H9 (cell line): ENCODE measurements at regions not wholly inside any gene's neighbourhood (a gene's known extent, or its start where the extent isn't known, plus 50 kb on each side); places are given as distances from the start of the nearest gene placed in this dataset.

Experiments used
- DNase-seq: peaks from one replicate; pipeline ENCODE4 v3.0.0-alpha.2; 2017
- H2AFZ ChIP-seq: one replicate; pipeline ENCODE4 v1.6.1; 2013; ENCODE audit warnings: mild to moderate bottlenecking, low read length, control low read depth, moderate library complexity
- H2AK5ac ChIP-seq: 2 replicates; pipeline ENCODE4 v1.6.1; 2013; ENCODE audit warnings: low read length, control low read depth, mixed read lengths; ENCODE audit not compliant: insufficient read length
- H2BK120ac ChIP-seq: one replicate; pipeline ENCODE4 v1.6.1; 2013; ENCODE audit warnings: low read depth, mild to moderate bottlenecking, low read length, control low read depth, inconsistent platforms; ENCODE audit not compliant: poor library complexity, severe bottlenecking
- H2BK12ac ChIP-seq: 2 replicates; pipeline ENCODE4 v1.6.1; 2013; ENCODE audit warnings: low read length, control low read depth, mixed read lengths, low read depth; ENCODE audit not compliant: insufficient read length
- H2BK15ac ChIP-seq: 2 replicates; pipeline ENCODE4 v1.6.1; 2013; ENCODE audit warnings: low read depth, low read length, control low read depth
- H2BK20ac ChIP-seq: one replicate; pipeline ENCODE4 v1.6.1; 2013; ENCODE audit warnings: low read depth, mild to moderate bottlenecking, low read length, control low read depth, inconsistent platforms; ENCODE audit not compliant: poor library complexity, severe bottlenecking
- H2BK5ac ChIP-seq: 2 replicates; pipeline ENCODE4 v1.6.1; 2013; ENCODE audit warnings: low read length, control low read depth, mixed read lengths; ENCODE audit not compliant: insufficient read length
- H3K14ac ChIP-seq: 2 replicates; pipeline ENCODE4 v1.6.1; 2013; ENCODE audit warnings: low read length, control low read depth; ENCODE audit not compliant: insufficient read depth
- H3K18ac ChIP-seq: 2 replicates; pipeline ENCODE4 v1.6.1; 2013; ENCODE audit warnings: low read depth, mild to moderate bottlenecking, mixed read lengths, low read length, control low read depth; ENCODE audit not compliant: insufficient read length
- H3K23ac ChIP-seq: 2 replicates; pipeline ENCODE4 v1.6.1; 2013; ENCODE audit warnings: low read length, control low read depth, mixed read lengths, low read depth; ENCODE audit not compliant: insufficient read length
- H3K23me2 ChIP-seq: 2 replicates; pipeline ENCODE4 v1.6.1; 2013; ENCODE audit warnings: low read depth, mild to moderate bottlenecking, mixed read lengths, low read length, control low read depth; ENCODE audit not compliant: insufficient read length, poor library complexity, severe bottlenecking
- H3K27ac ChIP-seq: 2 replicates; pipeline ENCODE4 v1.5.1; 2013; ENCODE audit warnings: low read length, control low read depth, mixed read lengths, low read depth; ENCODE audit not compliant: insufficient read length
- H3K27me3 ChIP-seq: 2 replicates; pipeline ENCODE4 v1.6.1; 2013; ENCODE audit warnings: low read length, control low read depth, inconsistent platforms; ENCODE audit not compliant: insufficient read depth
- H3K4ac ChIP-seq: 2 replicates; pipeline ENCODE4 v1.6.1; 2013; ENCODE audit warnings: low read depth, mild to moderate bottlenecking, control low read depth, inconsistent platforms, low read length, moderate library complexity
- H3K4me1 ChIP-seq: 2 replicates; pipeline ENCODE4 v1.6.1; 2013; ENCODE audit warnings: low read length, control low read depth, inconsistent platforms; ENCODE audit not compliant: insufficient read depth
- H3K4me2 ChIP-seq: 2 replicates; pipeline ENCODE4 v1.6.1; 2013; ENCODE audit warnings: low read length, control low read depth, mixed read lengths; ENCODE audit not compliant: insufficient read length, insufficient read depth
- H3K56ac ChIP-seq: 2 replicates; pipeline ENCODE4 v1.6.1; 2013; ENCODE audit warnings: low read depth, mild to moderate bottlenecking, mixed read lengths, low read length, control low read depth; ENCODE audit not compliant: insufficient read length
- H3K79me1 ChIP-seq: 2 replicates; pipeline ENCODE4 v1.6.1; 2013; ENCODE audit warnings: low read depth, mild to moderate bottlenecking, moderate library complexity, low read length, control low read depth, inconsistent platforms; ENCODE audit not compliant: insufficient read depth, poor library complexity, severe bottlenecking
- H3K79me2 ChIP-seq: 2 replicates; pipeline ENCODE4 v1.6.1; 2013; ENCODE audit warnings: low read length, control low read depth, inconsistent platforms; ENCODE audit not compliant: insufficient read depth
- H3K9ac ChIP-seq: 2 replicates; pipeline ENCODE4 v1.6.1; 2013; ENCODE audit warnings: low read length, control low read depth, mixed read lengths; ENCODE audit not compliant: insufficient read length; ENCODE audit errors: extremely low read depth
- H3K9me3 ChIP-seq: one replicate; pipeline ENCODE4 v1.6.1; 2013; ENCODE audit warnings: low read depth, low read length, inconsistent platforms; ENCODE audit not compliant: control insufficient read depth
- H3T11ph ChIP-seq: one replicate; pipeline ENCODE4 v1.6.1; 2013; ENCODE audit warnings: mild to moderate bottlenecking, low read length, control low read depth, inconsistent platforms
- H4K20me1 ChIP-seq: one replicate; pipeline ENCODE4 v1.6.1; 2013; ENCODE audit not compliant: control insufficient read depth, insufficient read length, insufficient read depth
- H4K5ac ChIP-seq: 2 replicates; pipeline ENCODE4 v1.6.1; 2013; ENCODE audit warnings: low read depth, mild to moderate bottlenecking, mixed read lengths, low read length, control low read depth; ENCODE audit not compliant: insufficient read length
- H4K8ac ChIP-seq: replicated peaks from 2 replicates; pipeline ENCODE4 v1.6.1; 2013; ENCODE audit warnings: low read length, control low read depth, mixed read lengths, low read depth; ENCODE audit not compliant: insufficient read length
- H4K91ac ChIP-seq: 2 replicates; pipeline ENCODE4 v1.6.1; 2013; ENCODE audit warnings: low read depth, mild to moderate bottlenecking, moderate library complexity, mixed read lengths, low read length, control low read depth; ENCODE audit not compliant: insufficient read length
- H3K27ac Mint-ChIP-seq, 3 experiments: 2 replicates in 2 of 3; 3 replicates in 1 of 3; pipeline ENCODE4 v1.8.0; 2020 to 2021; ENCODE audit warnings: mixed read lengths in 3 of 3, mild to moderate bottlenecking in 1 of 3, moderate library complexity in 1 of 3
- H3K27me3 Mint-ChIP-seq: 2 replicates; pipeline ENCODE4 v1.8.0; 2021; ENCODE audit warnings: low read depth, mild to moderate bottlenecking, moderate library complexity, mixed read lengths
- H3K36me3 Mint-ChIP-seq, 3 experiments: 2 replicates in 2 of 3; 3 replicates in 1 of 3; pipeline ENCODE4 v1.8.0; 2020 to 2021; ENCODE audit warnings: low read depth in 3 of 3, mixed read lengths in 3 of 3; ENCODE audit not compliant: insufficient read depth in 1 of 3
- H3K4me1 Mint-ChIP-seq, 2 experiments: 2 replicates each; pipeline ENCODE4 v1.8.0; 2020; ENCODE audit warnings: mixed read lengths in 2 of 2
- H3K4me3 Mint-ChIP-seq, 2 experiments: 2 replicates in 1 of 2; 3 replicates in 1 of 2; pipeline ENCODE4 v1.8.0; 2020 to 2021; ENCODE audit warnings: mild to moderate bottlenecking in 2 of 2, mixed read lengths in 2 of 2, moderate library complexity in 1 of 2
- H3K9me3 Mint-ChIP-seq, 2 experiments: 2 replicates in 1 of 2; 3 replicates in 1 of 2; pipeline ENCODE4 v1.8.0; 2020; ENCODE audit warnings: mild to moderate bottlenecking in 2 of 2, mixed read lengths in 2 of 2, moderate library complexity in 1 of 2
- WGBS: extraction: QIAGEN DNeasy Blood & Tissue Kit; methylation state at CpG from one replicate; pipeline ENCODE4 v1.1.7; 2013; ENCODE audit warnings: missing lambda C conversion rate, low lambda C conversion rate, mixed read lengths; ENCODE audit not compliant: insufficient read length; ENCODE audit errors: extremely low coverage; 5-methylcytosine and 5-hydroxymethylcytosine counted together
- TF ChIP-seq, protein P1 (sequence below): fragments of 200-600 bp; sonication (generic); conservative IDR thresholded peaks from 3 replicates; pipeline ENCODE4 v1.8.0; 2021; ENCODE audit warnings: antibody characterized with exemption, mild to moderate bottlenecking

- no peak overlapping the region for H3K4ac ChIP-seq
- H3K27ac ChIP-seq = no peak overlapping the region
- no peak overlapping the region for H2BK5ac ChIP-seq
- H3K27ac Mint-ChIP-seq = no peak overlapping the region
- H3K56ac ChIP-seq = no peak overlapping the region
- no CpG with 5 or more reads among the region's 7 CpGs for WGBS
- no peaks in the 10 kb centered on the region for H3K79me1 ChIP-seq
- no peak overlapping the region for H2AK5ac ChIP-seq
- no peak overlapping the region for H2BK20ac ChIP-seq
- no peak overlapping the region for H3K23ac ChIP-seq
- no peak overlapping the region for H4K5ac ChIP-seq
- H3K4me1 Mint-ChIP-seq = peaks cover 6 to 14% of the 10 kb centered on the region in 2 experiments; a peak in 3 of 4 replicates
- H3K9me3 ChIP-seq = no peaks in the 10 kb centered on the region
- H2BK120ac ChIP-seq = no peak overlapping the region
- no peaks in the 10 kb centered on the region for H4K20me1 ChIP-seq
- H3K9me3 Mint-ChIP-seq = peaks cover 0 to 2% of the 10 kb centered on the region in 2 experiments; a peak in 1 of 5 replicates
- no peak overlapping the region for H3T11ph ChIP-seq
- no peak overlapping the region for H3K9ac ChIP-seq
- no peak overlapping the region for H3K4me3 Mint-ChIP-seq
- DNase-seq = no peak
- H2BK15ac ChIP-seq = no peak overlapping the region
- TF ChIP-seq, protein P1, sequence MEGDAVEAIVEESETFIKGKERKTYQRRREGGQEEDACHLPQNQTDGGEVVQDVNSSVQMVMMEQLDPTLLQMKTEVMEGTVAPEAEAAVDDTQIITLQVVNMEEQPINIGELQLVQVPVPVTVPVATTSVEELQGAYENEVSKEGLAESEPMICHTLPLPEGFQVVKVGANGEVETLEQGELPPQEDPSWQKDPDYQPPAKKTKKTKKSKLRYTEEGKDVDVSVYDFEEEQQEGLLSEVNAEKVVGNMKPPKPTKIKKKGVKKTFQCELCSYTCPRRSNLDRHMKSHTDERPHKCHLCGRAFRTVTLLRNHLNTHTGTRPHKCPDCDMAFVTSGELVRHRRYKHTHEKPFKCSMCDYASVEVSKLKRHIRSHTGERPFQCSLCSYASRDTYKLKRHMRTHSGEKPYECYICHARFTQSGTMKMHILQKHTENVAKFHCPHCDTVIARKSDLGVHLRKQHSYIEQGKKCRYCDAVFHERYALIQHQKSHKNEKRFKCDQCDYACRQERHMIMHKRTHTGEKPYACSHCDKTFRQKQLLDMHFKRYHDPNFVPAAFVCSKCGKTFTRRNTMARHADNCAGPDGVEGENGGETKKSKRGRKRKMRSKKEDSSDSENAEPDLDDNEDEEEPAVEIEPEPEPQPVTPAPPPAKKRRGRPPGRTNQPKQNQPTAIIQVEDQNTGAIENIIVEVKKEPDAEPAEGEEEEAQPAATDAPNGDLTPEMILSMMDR = no peak
- H3K4me2 ChIP-seq = no peak overlapping the region
- no peak overlapping the region for H4K91ac ChIP-seq
- H3K4me1 ChIP-seq = no peaks in the 10 kb centered on the region
- H3K23me2 ChIP-seq = no peaks in the 10 kb centered on the region
- H3K14ac ChIP-seq = no peak overlapping the region
- H4K8ac ChIP-seq = no peak overlapping the region
- no peak overlapping the region for H3K18ac ChIP-seq
- H2AFZ ChIP-seq = no peak overlapping the region
- no peaks in the 10 kb centered on the region for H3K79me2 ChIP-seq
- H3K27me3 ChIP-seq = no peaks in the 10 kb centered on the region
- H3K36me3 Mint-ChIP-seq = 0 out of 7 replicates have a peak, but pooled peaks cover 0 to 4% (median 0%) of the 10 kb centered on the region in 3 experiments
- H2BK12ac ChIP-seq = no peak overlapping the region
- peaks cover 2% of the 10 kb centered on the region; the same call in 1 of the 2 replicates for H3K27me3 Mint-ChIP-seq
Observed at GRCh38 chr11:11177156-11177808, 175.8 kb downstream of the CSNK2A3 start.
